ENCODE measurements at regions not wholly inside any gene's neighbourhood (a gene's known extent, or its start where the extent isn't known, plus 50 kb on each side); places are given as distances from the start of the nearest gene placed in this dataset.

- no peak for TF ChIP-seq HDGF (IDR thresholded peaks at IDR 0.05)
- no peak for TF ChIP-seq ZNF384 (IDR thresholded peaks at IDR 0.05; ENCODE audit: borderline replicate concordance, low read depth, low read length)
- no peak for TF ChIP-seq ZNF592 (IDR thresholded peaks at IDR 0.05)
- TF ChIP-seq NR2C1 (IDR thresholded peaks at IDR 0.05) = no peak
- no peak for TF ChIP-seq ATF3 (IDR thresholded peaks at IDR 0.05; ENCODE audit: borderline replicate concordance, extremely low read depth, low read depth, low read length)
- no peak for TF ChIP-seq MAX (IDR thresholded peaks at IDR 0.05; ENCODE audit: low read depth, low read length)
- no peak for TF ChIP-seq ESRRA (IDR thresholded peaks at IDR 0.05; ENCODE audit: low read length)
- TF ChIP-seq HDAC6 (IDR thresholded peaks at IDR 0.05; ENCODE audit: unreplicated experiment) = no peak
Measured at GRCh38 chr20:1774479-1774878, 116.9 kb upstream of the SIRPG start (continued).

- no peaks in the 10 kb centered on the region for H3K4me1 ChIP-seq (ENCODE audit: control insufficient read depth, insufficient read depth, low read length)
- no peak overlapping the region for H3K4me3 ChIP-seq
- BruUV-seq (replicated peaks) = no TSS peak
- no peaks in the 10 kb centered on the region for H4K20me1 ChIP-seq (ENCODE audit: control insufficient read depth, insufficient read depth)
- ChIA-PET CTCF (interaction anchor here (1.7 kb wide), 1 partner anchor 270 kb away, joined by 6 read pairs; no protein-coding TSS in a partner anchor), POLR2A (no interaction called here), RAD21 (ENCODE audit: unreplicated experiment) (no interaction called here), SMC1A (ENCODE audit: uncharacterized antibody, unreplicated experiment) (no interaction called here)
- no peak overlapping the region for H2AFZ ChIP-seq (ENCODE audit: control insufficient read depth, low read depth, low read length)
- no peaks in the 10 kb centered on the region for H3K79me2 ChIP-seq (ENCODE audit: control insufficient read depth, insufficient read depth, low read length)
- H3K4me2 ChIP-seq (ENCODE audit: control insufficient read depth, insufficient read depth) = no peak overlapping the region
- no peak for DNase-seq (ENCODE audit: low read depth, low spot score)
- in situ Hi-C loops (cut with MboI) (no loop called here), intact Hi-C loops (cut with micrococcal nuclease; ENCODE audit: unreplicated experiment) (loop anchor here (10.0 kb wide), 1 partner anchor 459 kb away; no protein-coding TSS in a partner anchor)
- FAIRE-seq = no peak
- no peaks in the 10 kb centered on the region for H3K36me3 ChIP-seq (ENCODE audit: control insufficient read depth in 2 of 2, insufficient read depth in 2 of 2, low read length in 1 of 2)
- no peak for ATAC-seq
- peaks cover 0 to 2% of the 10 kb centered on the region in 2 experiments; a peak in 1 of 4 replicates for H3K27me3 ChIP-seq (replicated peaks in 1 of 2; ENCODE audit: control insufficient read depth in 2 of 2, insufficient read depth in 2 of 2, low read length in 1 of 2)
- H3K9me3 ChIP-seq (replicated peaks; ENCODE audit: control insufficient read depth, insufficient read depth, low read length) = no peaks in the 10 kb centered on the region
- WGBS (ENCODE audit: insufficient coverage, insufficient replicate concordance, low lambda C conversion rate, missing lambda C conversion rate) = 53% methylated on average over 2 of the region's 2 CpGs
- no peak overlapping the region for H3K27ac ChIP-seq (ENCODE audit: control insufficient read depth, insufficient read depth)
- no peak overlapping the region for H3K9ac ChIP-seq (ENCODE audit: control insufficient read depth, insufficient read depth, low read length)
- TF ChIP-seq E2F4 (IDR thresholded peaks at IDR 0.05; ENCODE audit: low read depth, low read length) (no peak), USF2 (IDR thresholded peaks at IDR 0.05; ENCODE audit: borderline replicate concordance, low read depth, low read length) (no peak), FOS (IDR thresholded peaks at IDR 0.05; ENCODE audit: borderline replicate concordance, extremely low read depth, insufficient read length) (no peak), RELA (IDR thresholded peaks at IDR 0.05; ENCODE audit: borderline replicate concordance, partially characterized antibody) (no peak), ASH2L (IDR thresholded peaks at IDR 0.05; ENCODE audit: borderline replicate concordance, low read depth) (no peak), ZZZ3 (IDR thresholded peaks at IDR 0.05; ENCODE audit: control insufficient read depth, insufficient read length, low read depth) (no peak), ZBTB33 (IDR thresholded peaks at IDR 0.05) (no peak)
Measured at GRCh38 chr20:1773816-1774215, 116.2 kb upstream of the SIRPG start.

Measured in GM12878 (cell line).